ENCODE measurements at regions not wholly inside any gene's neighbourhood (a gene's known extent, or its start where the extent isn't known, plus 50 kb on each side); places are given as distances from the start of the nearest gene placed in this dataset.
A peak's percentile ranks its signal among the peaks of the same experiment; 100 is the strongest.
"Not testable (repeated sequence)": the region's sequence is repeated elsewhere in the genome, so short reads cannot be mapped to it uniquely, and the experiment has no call there.

- H3K4me1 ChIP-seq (ENCODE audit: control insufficient read depth in 2 of 3, insufficient read depth in 2 of 3, low read depth in 1 of 3, low read length in 3 of 3) = no peaks in the 10 kb centered on the region
- H3K9me3 ChIP-seq (ENCODE audit: control insufficient read depth in 2 of 3, insufficient read depth in 1 of 3, low read length in 3 of 3) = no peaks in the 10 kb centered on the region
- no peak for TF ChIP-seq CTCF (IDR thresholded peaks at IDR 0.05; ENCODE audit: borderline replicate concordance, extremely low read depth, insufficient read depth)
- no peak for FAIRE-seq
- no peak overlapping the region for H3K4me3 ChIP-seq (ENCODE audit: low read length in 3 of 3)
- no peak overlapping the region for H3K27ac ChIP-seq (ENCODE audit: low read depth in 2 of 2, low read length in 2 of 2)
- H3K36me3 ChIP-seq (ENCODE audit: control insufficient read depth in 2 of 3, insufficient read depth in 3 of 3, low read length in 3 of 3) = no peaks in the 10 kb centered on the region
- no peak for DNase-seq
- no peaks in the 10 kb centered on the region for H3K27me3 ChIP-seq (ENCODE audit: control insufficient read depth, insufficient read depth, low read length)
- intact Hi-C loops (cut with DNase I) = no loop called here
- no peak overlapping the region for H3K9ac ChIP-seq (ENCODE audit: low read length in 3 of 3)
Observed at GRCh38 chr17:71585540-71585939, 535.3 kb upstream of the SOX9 start.

DNA sequence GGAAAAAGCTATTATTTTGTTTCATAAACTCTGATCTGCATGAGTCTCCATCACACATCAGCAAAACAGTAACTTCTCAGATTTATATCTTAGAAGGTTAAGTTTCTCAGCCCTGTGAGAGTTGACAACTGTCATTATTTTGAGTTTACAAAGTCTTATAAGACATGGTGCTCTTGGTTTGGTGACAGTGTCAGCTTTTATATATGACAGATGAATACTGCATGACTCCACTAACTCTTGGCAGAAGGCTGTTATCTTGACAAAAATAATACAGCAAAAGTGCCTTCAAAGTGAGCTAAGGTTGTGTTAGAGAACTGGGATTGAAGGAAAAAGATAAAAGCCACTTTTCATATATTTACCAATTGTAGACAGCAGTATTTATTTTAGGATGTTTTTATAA lies 528.4 kb upstream of the SOX9 start:
- no peak overlapping the region for H3K4me3 ChIP-seq (ENCODE audit: low read length in 3 of 3)
- no peaks in the 10 kb centered on the region for H3K4me1 ChIP-seq (ENCODE audit: control insufficient read depth in 2 of 3, insufficient read depth in 2 of 3, low read depth in 1 of 3, low read length in 3 of 3)
- no peak overlapping the region for H3K9ac ChIP-seq (ENCODE audit: low read length in 3 of 3)
- intact Hi-C loops (cut with DNase I) = no loop called here
- no peak overlapping the region for H3K27ac ChIP-seq (ENCODE audit: low read depth in 2 of 2, low read length in 2 of 2)
- no peaks in the 10 kb centered on the region for H3K27me3 ChIP-seq (ENCODE audit: control insufficient read depth, insufficient read depth, low read length)
- no peaks in the 10 kb centered on the region for H3K9me3 ChIP-seq (ENCODE audit: control insufficient read depth in 2 of 3, insufficient read depth in 1 of 3, low read length in 3 of 3)
- no peaks in the 10 kb centered on the region for H3K36me3 ChIP-seq (ENCODE audit: control insufficient read depth in 2 of 3, insufficient read depth in 3 of 3, low read length in 3 of 3)
- no peak for TF ChIP-seq CTCF (IDR thresholded peaks at IDR 0.05; ENCODE audit: borderline replicate concordance, extremely low read depth, insufficient read depth)
- FAIRE-seq (no peak), DNase-seq (no peak)

DNA sequence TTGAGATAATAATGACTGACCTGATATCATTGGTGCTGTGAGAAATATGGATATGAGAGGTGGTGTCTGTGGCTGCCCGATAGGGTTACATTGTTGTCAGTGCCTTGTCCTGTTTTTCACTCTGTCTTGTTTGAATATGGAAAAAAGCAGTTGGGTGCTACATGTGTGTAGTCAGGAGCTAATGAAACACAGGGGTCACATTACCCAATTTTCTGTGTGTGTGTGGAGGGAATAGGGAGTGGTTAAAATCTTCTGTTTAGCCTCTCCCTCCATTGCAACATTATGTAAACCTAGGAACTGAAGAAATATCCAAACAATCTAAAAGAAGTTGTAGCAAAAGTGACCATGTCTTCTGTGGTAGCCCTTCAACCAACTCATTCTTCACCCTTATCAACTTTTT lies 527.7 kb upstream of the SOX9 start:
- intact Hi-C loops (cut with DNase I) = no loop called here
- TF ChIP-seq CTCF (IDR thresholded peaks at IDR 0.05; ENCODE audit: borderline replicate concordance, extremely low read depth, insufficient read depth) = no peak
- Histone ChIP-seq H3K9me3 (ENCODE audit: control insufficient read depth in 2 of 3, insufficient read depth in 1 of 3, low read length in 3 of 3) (no peaks in the 10 kb centered on the region), H3K27me3 (ENCODE audit: control insufficient read depth, insufficient read depth, low read length) (no peaks in the 10 kb centered on the region), H3K27ac (ENCODE audit: low read depth in 2 of 2, low read length in 2 of 2) (no peak overlapping the region), H3K9ac (ENCODE audit: low read length in 3 of 3) (no peak overlapping the region), H3K4me1 (ENCODE audit: control insufficient read depth in 2 of 3, insufficient read depth in 2 of 3, low read depth in 1 of 3, low read length in 3 of 3) (no peaks in the 10 kb centered on the region), H3K4me3 (ENCODE audit: low read length in 3 of 3) (no peak overlapping the region), H3K36me3 (ENCODE audit: control insufficient read depth in 2 of 3, insufficient read depth in 3 of 3, low read length in 3 of 3) (no peaks in the 10 kb centered on the region)
- no peak for FAIRE-seq
- no peak for DNase-seq

DNA sequence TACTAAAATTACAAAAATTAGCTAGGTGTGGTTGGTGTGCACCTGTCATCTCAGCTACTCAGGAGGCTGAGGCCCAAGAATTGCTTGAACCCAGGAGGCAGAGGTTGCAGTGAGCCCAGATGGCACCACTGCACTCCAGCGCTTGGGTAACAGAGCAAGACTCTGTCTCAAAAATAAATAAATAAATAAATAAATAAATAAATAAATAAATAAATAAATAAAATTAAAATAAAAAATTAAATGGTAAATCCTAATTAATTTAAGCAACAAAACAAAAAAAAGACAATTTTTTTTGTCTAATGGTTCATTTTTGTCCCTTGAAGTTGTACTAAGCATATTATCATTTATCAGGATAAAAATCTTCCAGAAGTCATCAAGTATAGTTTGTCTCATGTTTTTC lies 521.2 kb upstream of the SOX9 start:
- FAIRE-seq = peak; percentile 19
- H3K36me3 ChIP-seq (ENCODE audit: control insufficient read depth in 2 of 3, insufficient read depth in 3 of 3, low read length in 3 of 3); H3K4me1 ChIP-seq (ENCODE audit: control insufficient read depth in 2 of 3, insufficient read depth in 2 of 3, low read depth in 1 of 3, low read length in 3 of 3); H3K9ac ChIP-seq (ENCODE audit: low read length in 3 of 3); H3K4me3 ChIP-seq (ENCODE audit: low read length in 3 of 3); H3K27me3 ChIP-seq (ENCODE audit: control insufficient read depth, insufficient read depth, low read length); DNase-seq; H3K27ac ChIP-seq (ENCODE audit: low read depth in 2 of 2, low read length in 2 of 2); intact Hi-C loops (cut with DNase I); H3K9me3 ChIP-seq (ENCODE audit: control insufficient read depth in 2 of 3, insufficient read depth in 1 of 3, low read length in 3 of 3): not testable (repeated sequence)

All from kidney (tissue), 13 donors.